Colonic mucosa (tissue), 4 donors: ENCODE measurements at regions not wholly inside any gene's neighbourhood (a gene's known extent, or its start where the extent isn't known, plus 50 kb on each side); places are given as distances from the start of the nearest gene placed in this dataset.

Experiments used
- DNase-seq: peaks from one replicate; pipeline ENCODE4 v3.0.0-alpha.2; 2020
- H3K27ac ChIP-seq: fragments of 200-600 bp; one replicate; pipeline ENCODE4 v1.8.0; 2021
- H3K27me3 ChIP-seq: fragments of 200-600 bp; one replicate; pipeline ENCODE4 v1.8.0; 2021
- H3K36me3 ChIP-seq: fragments of 200-600 bp; one replicate; pipeline ENCODE4 v1.8.0; 2021
- H3K4me1 ChIP-seq: fragments of 200-600 bp; one replicate; pipeline ENCODE4 v1.8.0; 2021; ENCODE audit warnings: mild to moderate bottlenecking
- H3K4me3 ChIP-seq: fragments of 200-600 bp; one replicate; pipeline ENCODE4 v1.8.0; 2021
- H3K9ac ChIP-seq, 2 donors: one replicate each; pipeline ENCODE4 v1.7.0; 2013; ENCODE audit warnings: control low read depth in 2 of 2, low read depth in 2 of 2, low read length in 2 of 2
- H3K9me3 ChIP-seq: fragments of 200-600 bp; one replicate; pipeline ENCODE4 v1.8.0; 2021
- intact Hi-C: fragments of 100-400 bp; cut with DNase I; formaldehyde crosslinking; loops from one replicate; pipeline ENCODE4 v1.14.1; 2022
- TF ChIP-seq, protein P1 (sequence below): fragments of 200-600 bp; IDR thresholded peaks from one replicate; pipeline ENCODE4 v1.8.0; 2022; ENCODE audit warnings: antibody characterized with exemption, mild to moderate bottlenecking
- donor health status: healthy.
- donor health status: DM: no; HTN: no; CAD: no.
- donor health status: DM: no; HTN: no; CAD: no.

GRCh38 chr5:97797994-97798451, 615.0 kb upstream of the RIOK2 start:
- H3K9me3 ChIP-seq: no peaks in the 10 kb centered on the region
- TF ChIP-seq, protein P1, sequence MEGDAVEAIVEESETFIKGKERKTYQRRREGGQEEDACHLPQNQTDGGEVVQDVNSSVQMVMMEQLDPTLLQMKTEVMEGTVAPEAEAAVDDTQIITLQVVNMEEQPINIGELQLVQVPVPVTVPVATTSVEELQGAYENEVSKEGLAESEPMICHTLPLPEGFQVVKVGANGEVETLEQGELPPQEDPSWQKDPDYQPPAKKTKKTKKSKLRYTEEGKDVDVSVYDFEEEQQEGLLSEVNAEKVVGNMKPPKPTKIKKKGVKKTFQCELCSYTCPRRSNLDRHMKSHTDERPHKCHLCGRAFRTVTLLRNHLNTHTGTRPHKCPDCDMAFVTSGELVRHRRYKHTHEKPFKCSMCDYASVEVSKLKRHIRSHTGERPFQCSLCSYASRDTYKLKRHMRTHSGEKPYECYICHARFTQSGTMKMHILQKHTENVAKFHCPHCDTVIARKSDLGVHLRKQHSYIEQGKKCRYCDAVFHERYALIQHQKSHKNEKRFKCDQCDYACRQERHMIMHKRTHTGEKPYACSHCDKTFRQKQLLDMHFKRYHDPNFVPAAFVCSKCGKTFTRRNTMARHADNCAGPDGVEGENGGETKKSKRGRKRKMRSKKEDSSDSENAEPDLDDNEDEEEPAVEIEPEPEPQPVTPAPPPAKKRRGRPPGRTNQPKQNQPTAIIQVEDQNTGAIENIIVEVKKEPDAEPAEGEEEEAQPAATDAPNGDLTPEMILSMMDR: no peak
- DNase-seq: no peak
- no peaks in the 10 kb centered on the region for H3K4me1 ChIP-seq
- intact Hi-C loops: no loop called here
- H3K27me3 ChIP-seq: no peaks in the 10 kb centered on the region
- no peak overlapping the region for H3K9ac ChIP-seq
- no peak overlapping the region for H3K4me3 ChIP-seq
- no peaks in the 10 kb centered on the region for H3K36me3 ChIP-seq
- no peak overlapping the region for H3K27ac ChIP-seq

DNA sequence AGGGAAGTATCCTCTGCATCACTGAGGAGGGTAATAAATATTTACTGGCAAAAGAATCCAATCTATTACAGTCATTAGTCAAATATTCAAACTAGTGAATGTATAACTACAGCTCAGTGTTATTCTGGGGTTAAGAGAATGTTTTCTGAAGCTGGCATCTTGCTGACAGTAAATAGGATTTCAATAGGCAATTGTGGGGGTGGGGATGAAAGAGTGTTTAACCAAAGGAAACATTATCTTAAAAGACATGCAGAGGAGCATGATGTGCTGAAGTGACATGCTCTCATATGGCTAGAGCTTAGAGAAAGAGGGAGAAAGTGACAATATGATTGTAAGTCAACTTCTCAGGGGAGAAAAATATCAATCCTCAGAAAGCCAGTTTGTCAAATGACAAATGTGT, 618.4 kb upstream of the RIOK2 start:
- H3K27me3 ChIP-seq: no peaks in the 10 kb centered on the region
- no peak overlapping the region for H3K27ac ChIP-seq
- intact Hi-C loops: no loop called here
- no peaks in the 10 kb centered on the region for H3K4me1 ChIP-seq
- H3K36me3 ChIP-seq: no peaks in the 10 kb centered on the region
- H3K9me3 ChIP-seq: no peaks in the 10 kb centered on the region
- no peak overlapping the region for H3K4me3 ChIP-seq
- TF ChIP-seq, protein P1: no peak
- no peak for DNase-seq
- no peak overlapping the region for H3K9ac ChIP-seq

DNA sequence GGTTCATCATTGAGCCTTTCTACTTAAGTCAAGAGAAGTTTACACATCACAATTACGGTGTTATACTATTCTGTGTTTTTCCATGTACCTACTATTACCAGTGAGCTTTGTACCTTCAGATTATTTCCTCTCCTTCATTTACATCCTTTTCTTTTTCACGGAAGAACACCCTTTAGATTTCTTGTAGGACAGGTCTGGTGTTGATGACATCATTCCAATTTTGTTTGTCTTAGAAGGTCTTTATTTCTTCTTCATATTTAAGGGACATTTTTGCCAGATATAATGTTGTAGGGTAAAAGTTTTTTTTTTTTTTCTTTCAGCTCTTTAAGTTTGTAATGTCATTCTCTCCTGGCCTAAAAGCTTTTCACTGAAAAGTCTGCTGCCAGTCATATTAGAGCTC, 637.1 kb upstream of the RIOK2 start:
- intact Hi-C loops: no loop called here
- Histone ChIP-seq H3K9ac (no peak overlapping the region), H3K27ac (no peak overlapping the region), H3K4me1 (no peaks in the 10 kb centered on the region), H3K27me3 (no peaks in the 10 kb centered on the region), H3K9me3 (no peaks in the 10 kb centered on the region), H3K4me3 (no peak overlapping the region), H3K36me3 (no peaks in the 10 kb centered on the region)
- DNase-seq: no peak
- TF ChIP-seq, protein P1: no peak

DNA sequence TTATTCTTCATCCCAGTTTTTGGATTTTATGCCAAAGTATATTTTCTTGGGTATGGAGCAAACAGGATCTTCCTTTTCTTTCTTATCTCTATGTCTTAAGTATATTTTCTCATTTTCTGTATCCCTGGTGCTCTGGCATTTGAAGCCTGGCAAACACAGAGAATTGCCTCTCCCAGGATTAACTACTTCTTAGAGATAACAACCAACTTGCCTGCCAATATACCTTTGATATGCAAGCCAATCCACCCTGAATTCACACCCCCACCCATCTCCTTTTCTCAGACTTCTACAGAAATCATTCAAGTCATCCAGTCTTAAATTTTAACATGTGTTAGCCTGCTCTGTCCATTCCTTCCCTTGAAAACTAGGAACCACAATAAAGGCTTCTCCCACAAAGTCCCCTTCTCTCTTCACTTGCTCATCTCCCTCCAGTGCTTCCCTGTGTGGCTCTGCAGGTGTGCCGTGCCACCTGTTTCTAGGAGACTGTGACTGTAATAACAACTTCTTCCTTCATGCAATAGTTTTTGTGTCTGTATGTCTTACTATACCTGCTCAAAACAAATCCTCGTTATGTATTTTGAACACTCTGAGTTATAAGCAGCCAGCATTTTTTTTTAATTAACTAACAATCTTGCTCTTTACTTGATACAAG, 649.7 kb upstream of the RIOK2 start:
- Histone ChIP-seq H3K36me3 (no peaks in the 10 kb centered on the region), H3K9ac (no peak overlapping the region), H3K27ac (no peak overlapping the region), H3K27me3 (no peaks in the 10 kb centered on the region), H3K4me1 (no peaks in the 10 kb centered on the region), H3K9me3 (no peaks in the 10 kb centered on the region), H3K4me3 (no peak overlapping the region)
- intact Hi-C loops: no loop called here
- DNase-seq: no peak
- TF ChIP-seq, protein P1: no peak

- Histone ChIP-seq H3K4me3 (no peak overlapping the region), H3K36me3 (no peaks in the 10 kb centered on the region), H3K9me3 (no peaks in the 10 kb centered on the region), H3K27me3 (no peaks in the 10 kb centered on the region), H3K27ac (no peak overlapping the region), H3K4me1 (no peaks in the 10 kb centered on the region), H3K9ac (no peak overlapping the region)
- intact Hi-C loops: no loop called here
- no peak for DNase-seq
- TF ChIP-seq, protein P1: no peak
Observed at GRCh38 chr5:97834561-97834960, 651.5 kb upstream of the RIOK2 start.
